HEK293 (cell line): ENCODE measurements at regions not wholly inside any gene's neighbourhood (a gene's known extent, or its start where the extent isn't known, plus 50 kb on each side); places are given as distances from the start of the nearest gene placed in this dataset.
"Not testable (repeated sequence)": the region's sequence is repeated elsewhere in the genome, so short reads cannot be mapped to it uniquely, and the experiment has no call there.

Experiments
- CTCF ChIA-PET: fragments of 350-600 bp; formaldehyde crosslinking; extraction: SDS; loops from one replicate; lab custom pipeline; 2021; ENCODE audit warnings: antibody characterized with exemption; lab: Yijun Ruan, JAX
- POLR2A ChIA-PET: fragments of 300-600 bp; formaldehyde crosslinking; extraction: SDS; loops from one replicate; lab custom pipeline; 2020; ENCODE audit warnings: antibody characterized with exemption, inconsistent platforms; lab: Yijun Ruan, JAX
- H3K27ac ChIP-seq: fragments of 200-500 bp; sonication (Bioruptor generic); 2 replicates; pipeline ENCODE4 v1.5.1; 2014; ENCODE audit warnings: low read depth, low read length, control low read depth, inconsistent platforms; ENCODE audit errors: extremely low read depth
- H3K36me3 ChIP-seq, 2 experiments: fragments of 200-500 bp in 1 of 2; sonication (Bioruptor generic) in 1 of 2; 1 replicate in 1 of 2; 2 replicates in 1 of 2; pipeline ENCODE4 v1.5.1; 2014 to 2017; ENCODE audit warnings: inconsistent platforms in 2 of 2, low read length in 2 of 2; ENCODE audit not compliant: control insufficient read depth in 2 of 2, insufficient read depth in 1 of 2
- H3K4me1 ChIP-seq: fragments of 200-500 bp; sonication (Bioruptor generic); 2 replicates; pipeline ENCODE4 v1.5.1; 2014; ENCODE audit warnings: mild to moderate bottlenecking, low read length, inconsistent platforms; ENCODE audit not compliant: control insufficient read depth, insufficient read depth
- H3K4me3 ChIP-seq: 2 replicates; pipeline ENCODE4 v1.5.1; 2011; ENCODE audit warnings: low read depth, mild to moderate bottlenecking, control low read depth, low read length, moderate library complexity
- H3K9me3 ChIP-seq: fragments of 200-500 bp; sonication (Bioruptor generic); 2 replicates; pipeline ENCODE4 v1.5.1; 2014; ENCODE audit warnings: low read depth, low read length, inconsistent platforms; ENCODE audit not compliant: control insufficient read depth, insufficient read depth

- H3K4me3 ChIP-seq, H3K27ac ChIP-seq, CTCF ChIA-PET, POLR2A ChIA-PET, H3K4me1 ChIP-seq, H3K36me3 ChIP-seq, H3K9me3 ChIP-seq: not testable (repeated sequence)
These were observed 296.6 kb upstream of the NBPF12 start for GRCh38 chr1:146641534-146641933.

DNA sequence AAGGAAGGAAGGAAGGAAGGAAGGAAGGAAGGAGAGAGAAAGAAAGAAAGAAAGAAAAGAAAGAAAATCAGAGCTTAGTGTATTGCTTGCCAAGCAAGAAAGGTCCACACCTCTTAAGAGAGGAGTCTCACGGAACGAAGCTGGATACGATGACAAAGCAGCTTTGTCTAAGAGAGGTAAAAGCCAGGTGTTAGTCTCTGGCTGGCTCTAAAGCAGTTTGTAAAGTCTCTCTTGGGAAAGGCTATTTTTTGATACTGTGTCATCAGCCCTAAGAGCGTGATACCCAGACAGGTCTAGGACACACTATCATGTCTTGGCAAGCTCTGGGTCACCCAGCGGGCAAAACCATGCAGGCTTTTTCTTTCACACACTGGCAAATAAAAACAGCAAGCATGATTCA is 297.5 kb upstream of the NBPF12 start:
- H3K4me1 ChIP-seq, H3K4me3 ChIP-seq, POLR2A ChIA-PET, H3K36me3 ChIP-seq, H3K9me3 ChIP-seq, H3K27ac ChIP-seq, CTCF ChIA-PET: not testable (repeated sequence)

DNA sequence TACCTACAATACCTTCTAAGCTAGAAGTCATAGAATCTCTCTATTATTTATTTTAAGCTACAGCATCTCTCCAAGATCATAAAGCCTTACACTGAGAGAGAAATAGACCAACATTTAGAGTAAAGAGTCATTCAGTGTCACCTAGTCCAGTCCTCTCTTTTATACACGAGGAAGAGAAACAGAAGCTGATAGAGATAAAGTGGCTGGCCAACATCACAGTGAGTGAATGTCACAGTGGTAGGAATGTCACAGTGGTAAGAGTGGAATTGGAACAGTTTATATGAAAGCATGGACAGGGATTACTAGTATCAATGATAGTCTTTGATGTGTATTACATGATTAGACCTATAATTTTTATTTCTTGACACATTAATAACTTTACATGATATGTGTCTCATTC is 307.8 kb upstream of the NBPF12 start:
- not testable (repeated sequence) for H3K4me1 ChIP-seq

DNA sequence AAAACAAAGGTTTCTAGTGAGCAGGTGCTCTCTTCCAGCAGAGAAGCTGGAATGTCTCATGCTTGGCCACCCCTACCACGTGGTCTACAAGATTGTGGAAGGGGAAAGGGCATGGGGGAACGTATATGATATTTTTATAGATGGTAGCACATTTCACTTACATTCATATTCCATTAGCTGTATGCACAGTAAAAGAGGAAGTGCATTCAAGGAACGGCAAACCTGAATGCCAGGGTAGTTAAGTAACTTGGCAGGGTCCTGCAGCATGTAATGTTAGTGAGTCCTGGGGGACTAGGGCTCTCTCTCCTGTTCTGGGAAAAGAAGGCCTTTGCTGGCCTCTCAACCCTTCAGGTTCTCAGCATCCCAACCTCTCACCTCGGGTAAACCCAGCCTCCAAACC is 319.5 kb upstream of the NBPF12 start:
- H3K27ac ChIP-seq, H3K4me1 ChIP-seq, H3K36me3 ChIP-seq, H3K4me3 ChIP-seq, CTCF ChIA-PET, H3K9me3 ChIP-seq, POLR2A ChIA-PET: not testable (repeated sequence)

More for the DNA sequence above, 307.8 kb upstream of the NBPF12 start:
- POLR2A ChIA-PET, H3K9me3 ChIP-seq, H3K36me3 ChIP-seq, CTCF ChIA-PET, H3K4me3 ChIP-seq, H3K27ac ChIP-seq: not testable (repeated sequence)

DNA sequence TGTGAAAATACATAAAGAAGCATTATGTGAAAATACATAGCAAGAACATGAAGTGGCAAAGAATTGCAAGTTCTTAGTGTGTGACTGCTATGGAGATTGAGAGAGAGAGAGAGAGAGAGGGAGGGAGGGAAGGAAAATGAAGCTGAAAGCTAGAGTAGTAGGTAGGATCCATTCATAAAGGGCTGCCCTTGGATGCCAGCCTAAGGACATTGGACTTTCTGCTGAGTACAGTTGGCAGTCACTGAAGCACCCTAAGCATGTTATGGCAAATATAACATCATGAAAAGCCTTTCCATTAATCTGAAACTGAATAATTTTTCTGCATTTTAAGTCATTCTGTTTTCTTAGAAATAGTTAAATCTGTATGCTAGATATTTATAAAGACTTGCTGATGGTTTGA is 333.4 kb upstream of the NBPF12 start:
- H3K36me3 ChIP-seq, POLR2A ChIA-PET, H3K9me3 ChIP-seq, H3K4me3 ChIP-seq, H3K27ac ChIP-seq, CTCF ChIA-PET, H3K4me1 ChIP-seq: not testable (repeated sequence)

- CTCF ChIA-PET, POLR2A ChIA-PET, H3K27ac ChIP-seq: not testable (repeated sequence)
These were observed 337.3 kb upstream of the NBPF12 start for GRCh38 chr1:146600720-146601307.

GRCh38 chr1:146599906-146600305 is 338.2 kb upstream of the NBPF12 start:
- H3K27ac ChIP-seq, H3K9me3 ChIP-seq, H3K36me3 ChIP-seq, H3K4me1 ChIP-seq, POLR2A ChIA-PET, H3K4me3 ChIP-seq, CTCF ChIA-PET: not testable (repeated sequence)

More at GRCh38 chr1:146600720-146601307, 337.3 kb upstream of the NBPF12 start:
- not testable (repeated sequence) for H3K4me3 ChIP-seq, H3K9me3 ChIP-seq, H3K36me3 ChIP-seq, H3K4me1 ChIP-seq

DNA sequence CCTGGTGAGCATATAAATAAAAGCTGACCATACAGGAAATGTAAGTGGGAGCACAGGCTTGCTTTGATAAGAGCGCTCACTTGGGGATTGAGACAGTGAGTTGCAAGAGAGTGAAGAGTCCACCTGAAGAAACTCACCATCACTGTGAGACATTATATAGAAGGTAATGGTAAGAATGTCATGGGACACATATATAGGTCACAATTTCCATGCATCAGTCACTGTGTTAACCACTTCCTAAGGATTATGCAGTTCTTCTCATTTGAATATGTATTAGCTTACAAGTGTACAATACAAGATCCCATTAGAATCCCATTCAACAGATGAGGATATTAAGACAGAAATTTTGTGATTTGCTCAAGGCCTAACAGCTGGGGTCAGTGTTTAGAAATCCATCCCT is 352.4 kb upstream of the NOTCH2NLA start:
- H3K36me3 ChIP-seq, POLR2A ChIA-PET, H3K4me1 ChIP-seq, H3K27ac ChIP-seq, H3K9me3 ChIP-seq, H3K4me3 ChIP-seq, CTCF ChIA-PET: not testable (repeated sequence)

DNA sequence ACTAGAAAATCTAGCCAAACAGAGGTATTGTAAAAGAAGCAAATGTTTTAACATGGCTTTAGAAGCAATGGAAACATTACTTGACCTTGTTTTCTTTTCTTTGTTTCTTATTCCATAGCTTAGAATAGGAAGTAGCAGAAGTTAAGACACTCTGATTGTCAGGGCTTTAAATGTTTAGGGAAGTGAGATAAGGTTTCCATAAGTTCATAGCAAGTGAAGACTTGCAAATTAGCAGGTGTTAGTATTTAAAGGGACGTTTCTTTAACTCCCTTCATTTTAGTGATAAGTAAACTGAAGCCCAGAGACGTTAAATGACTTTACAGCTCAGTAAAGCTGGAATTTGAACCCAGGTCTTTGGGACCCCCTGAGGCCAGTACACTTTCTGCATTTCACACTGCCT is 338.7 kb upstream of the NOTCH2NLA start:
- H3K27ac ChIP-seq, H3K9me3 ChIP-seq, H3K36me3 ChIP-seq, POLR2A ChIA-PET, H3K4me3 ChIP-seq, CTCF ChIA-PET, H3K4me1 ChIP-seq: not testable (repeated sequence)

GRCh38 chr1:146558032-146558431 is 329.2 kb upstream of the NOTCH2NLA start:
- H3K36me3 ChIP-seq, H3K27ac ChIP-seq, H3K4me1 ChIP-seq, POLR2A ChIA-PET, H3K4me3 ChIP-seq, H3K9me3 ChIP-seq, CTCF ChIA-PET: not testable (repeated sequence)

- H3K9me3 ChIP-seq, H3K36me3 ChIP-seq, H3K4me3 ChIP-seq, H3K27ac ChIP-seq, CTCF ChIA-PET, POLR2A ChIA-PET, H3K4me1 ChIP-seq: not testable (repeated sequence)
These were observed 327.6 kb upstream of the NOTCH2NLA start for GRCh38 chr1:146556405-146556804.

- H3K4me1 ChIP-seq, H3K9me3 ChIP-seq, CTCF ChIA-PET, H3K27ac ChIP-seq, H3K36me3 ChIP-seq, POLR2A ChIA-PET, H3K4me3 ChIP-seq: not testable (repeated sequence)
These were observed 323.6 kb upstream of the NOTCH2NLA start for GRCh38 chr1:146552414-146552813.
